ENCODE measurements at regions not wholly inside any gene's neighbourhood (a gene's known extent, or its start where the extent isn't known, plus 50 kb on each side); places are given as distances from the start of the nearest gene placed in this dataset.

DNA sequence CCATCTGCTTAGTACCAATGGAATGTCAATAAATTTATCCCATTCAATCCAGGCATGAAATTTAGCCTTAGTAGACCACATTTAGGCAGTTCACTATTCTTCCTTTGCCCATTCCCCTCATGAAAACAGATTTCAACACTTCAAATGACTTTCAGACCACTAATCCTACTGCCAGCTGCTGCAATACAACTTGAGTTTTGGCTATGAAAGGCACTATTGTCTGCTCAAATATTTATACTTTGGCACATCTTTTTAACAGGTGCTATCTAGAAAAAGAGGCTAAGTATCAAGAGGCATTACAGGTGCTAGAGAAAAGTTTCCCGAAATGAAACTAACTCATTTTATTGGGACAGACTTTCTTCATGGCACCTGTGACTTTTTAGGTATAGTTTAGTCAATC is 499.8 kb downstream of the C12orf50 start:
- Histone ChIP-seq H3K9ac (ENCODE audit: control insufficient read depth, extremely low read depth, insufficient read depth, low read length) (no peak overlapping the region), H3K36me3 (ENCODE audit: control insufficient read depth in 2 of 2, extremely low read depth in 1 of 2, insufficient read depth in 2 of 2, low read length in 2 of 2) (no peaks in the 10 kb centered on the region), H3K27ac (ENCODE audit: control insufficient read depth, insufficient read depth, low read length) (no peak overlapping the region), H3K9me3 (ENCODE audit: control insufficient read depth, low read depth, low read length) (no peaks in the 10 kb centered on the region), H3K4me1 (ENCODE audit: control insufficient read depth, extremely low read depth, insufficient read depth, low read length) (no peaks in the 10 kb centered on the region), H3K9me1 (ENCODE audit: control insufficient read depth, extremely low read depth, insufficient read depth, low read length) (no peaks in the 10 kb centered on the region), H3K27me3 (ENCODE audit: control insufficient read depth, extremely low read depth, insufficient read depth, low read length) (no peaks in the 10 kb centered on the region), H4K20me1 (ENCODE audit: control insufficient read depth, extremely low read depth, insufficient read depth, low read length) (no peaks in the 10 kb centered on the region), H3K4me2 (ENCODE audit: control insufficient read depth, extremely low read depth, insufficient read depth, low read depth, low read length) (no peak overlapping the region), H3K4me3 (ENCODE audit: control insufficient read depth in 2 of 3, extremely low read depth in 1 of 3, insufficient read depth in 2 of 3, low read depth in 1 of 3, low read length in 3 of 3) (no peak overlapping the region), H3K79me2 (ENCODE audit: control insufficient read depth, insufficient read depth, low read length) (no peaks in the 10 kb centered on the region), H2AFZ (ENCODE audit: control insufficient read depth, low read length) (no peak overlapping the region)
- dilution Hi-C loops (cut with MboI; ENCODE audit: extremely low pct_ligation_motif_present, low sequenced_read_pairs): no loop called here
- TF ChIP-seq, protein P1, sequence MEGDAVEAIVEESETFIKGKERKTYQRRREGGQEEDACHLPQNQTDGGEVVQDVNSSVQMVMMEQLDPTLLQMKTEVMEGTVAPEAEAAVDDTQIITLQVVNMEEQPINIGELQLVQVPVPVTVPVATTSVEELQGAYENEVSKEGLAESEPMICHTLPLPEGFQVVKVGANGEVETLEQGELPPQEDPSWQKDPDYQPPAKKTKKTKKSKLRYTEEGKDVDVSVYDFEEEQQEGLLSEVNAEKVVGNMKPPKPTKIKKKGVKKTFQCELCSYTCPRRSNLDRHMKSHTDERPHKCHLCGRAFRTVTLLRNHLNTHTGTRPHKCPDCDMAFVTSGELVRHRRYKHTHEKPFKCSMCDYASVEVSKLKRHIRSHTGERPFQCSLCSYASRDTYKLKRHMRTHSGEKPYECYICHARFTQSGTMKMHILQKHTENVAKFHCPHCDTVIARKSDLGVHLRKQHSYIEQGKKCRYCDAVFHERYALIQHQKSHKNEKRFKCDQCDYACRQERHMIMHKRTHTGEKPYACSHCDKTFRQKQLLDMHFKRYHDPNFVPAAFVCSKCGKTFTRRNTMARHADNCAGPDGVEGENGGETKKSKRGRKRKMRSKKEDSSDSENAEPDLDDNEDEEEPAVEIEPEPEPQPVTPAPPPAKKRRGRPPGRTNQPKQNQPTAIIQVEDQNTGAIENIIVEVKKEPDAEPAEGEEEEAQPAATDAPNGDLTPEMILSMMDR (optimal IDR thresholded peaks at IDR 0.05 in 1 of 3, IDR thresholded peaks at IDR 0.05 in 1 of 3, conservative IDR thresholded peaks at IDR 0.05 in 1 of 3; ENCODE audit: extremely low read depth in 1 of 3, insufficient read depth in 2 of 3, low read length in 3 of 3): no peak
- no peak for TF ChIP-seq EZH2 (IDR thresholded peaks at IDR 0.05; ENCODE audit: low read length)
- FAIRE-seq: no peak
- DNase-seq (ENCODE audit: low read depth, low spot score): no peak

DNA sequence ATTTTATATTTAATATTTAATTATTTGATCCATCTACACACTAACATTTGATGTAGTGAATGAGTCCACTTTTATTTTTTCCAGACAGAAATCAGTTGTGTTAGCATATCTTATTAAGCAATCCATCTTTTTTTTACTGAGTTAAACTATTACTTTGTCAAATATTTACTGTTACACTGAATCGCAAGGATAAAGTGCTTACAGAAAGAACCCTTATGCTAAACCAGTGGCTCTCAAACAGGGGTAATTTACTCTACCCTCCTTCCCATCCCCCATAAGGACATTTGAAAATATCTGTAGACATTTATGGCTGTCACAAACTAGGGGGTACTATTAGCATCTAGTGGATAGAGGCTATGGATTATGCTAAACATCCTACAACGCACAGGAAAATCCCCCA is 508.2 kb downstream of the C12orf50 start:
- H3K79me2 ChIP-seq (ENCODE audit: control insufficient read depth, insufficient read depth, low read length): no peaks in the 10 kb centered on the region
- dilution Hi-C loops (cut with MboI; ENCODE audit: extremely low pct_ligation_motif_present, low sequenced_read_pairs): no loop called here
- H3K4me2 ChIP-seq (ENCODE audit: control insufficient read depth, extremely low read depth, insufficient read depth, low read depth, low read length): no peak overlapping the region
- H3K27me3 ChIP-seq (ENCODE audit: control insufficient read depth, extremely low read depth, insufficient read depth, low read length): no peaks in the 10 kb centered on the region
- DNase-seq (ENCODE audit: low read depth, low spot score): no peak
- no peaks in the 10 kb centered on the region for H3K36me3 ChIP-seq (ENCODE audit: control insufficient read depth in 2 of 2, extremely low read depth in 1 of 2, insufficient read depth in 2 of 2, low read length in 2 of 2)
- FAIRE-seq: no peak
- no peaks in the 10 kb centered on the region for H4K20me1 ChIP-seq (ENCODE audit: control insufficient read depth, extremely low read depth, insufficient read depth, low read length)
- no peaks in the 10 kb centered on the region for H3K9me1 ChIP-seq (ENCODE audit: control insufficient read depth, extremely low read depth, insufficient read depth, low read length)
- TF ChIP-seq EZH2 (IDR thresholded peaks at IDR 0.05; ENCODE audit: low read length): no peak
- TF ChIP-seq, protein P1 (optimal IDR thresholded peaks at IDR 0.05 in 1 of 3, IDR thresholded peaks at IDR 0.05 in 1 of 3, conservative IDR thresholded peaks at IDR 0.05 in 1 of 3; ENCODE audit: extremely low read depth in 1 of 3, insufficient read depth in 2 of 3, low read length in 3 of 3): no peak
- no peak overlapping the region for H2AFZ ChIP-seq (ENCODE audit: control insufficient read depth, low read length)
- H3K4me3 ChIP-seq (ENCODE audit: control insufficient read depth in 2 of 3, extremely low read depth in 1 of 3, insufficient read depth in 2 of 3, low read depth in 1 of 3, low read length in 3 of 3): no peak overlapping the region
- no peak overlapping the region for H3K27ac ChIP-seq (ENCODE audit: control insufficient read depth, insufficient read depth, low read length)
- H3K9me3 ChIP-seq (ENCODE audit: control insufficient read depth, low read depth, low read length): no peaks in the 10 kb centered on the region
- H3K4me1 ChIP-seq (ENCODE audit: control insufficient read depth, extremely low read depth, insufficient read depth, low read length): peaks cover 13% of the 10 kb centered on the region
- H3K9ac ChIP-seq (ENCODE audit: control insufficient read depth, extremely low read depth, insufficient read depth, low read length): no peak overlapping the region

Data from keratinocyte (primary cell).